Prostate gland (tissue), 2 donors: ENCODE measurements at regions not wholly inside any gene's neighbourhood (a gene's known extent, or its start where the extent isn't known, plus 50 kb on each side); places are given as distances from the start of the nearest gene placed in this dataset.
"Not testable (repeated sequence)": the region's sequence is repeated elsewhere in the genome, so short reads cannot be mapped to it uniquely, and the experiment has no call there.

Experiments
- DNase-seq: peaks from one replicate; pipeline ENCODE4 v3.0.0-alpha.2; 2019; ENCODE audit warnings: low spot score
- H3K27ac ChIP-seq, 2 donors: fragments of 200-600 bp; sonication (generic); 2 replicates each; pipeline ENCODE4 v1.5.1; 2017 to 2019
- H3K27me3 ChIP-seq: fragments of 200-600 bp; sonication (generic); replicated peaks from 2 replicates; pipeline ENCODE4 v1.5.1; 2019; ENCODE audit not compliant: insufficient read depth
- H3K36me3 ChIP-seq, 2 donors: fragments of 200-600 bp; sonication (generic); 1 replicate in 1 of 2; 2 replicates in 1 of 2; pipeline versions ENCODE4 v1.5.1 to v1.8.1; 2017 to 2019
- H3K4me1 ChIP-seq: fragments of 200-600 bp; sonication (generic); replicated peaks from 2 replicates; pipeline ENCODE4 v1.5.1; 2019
- H3K4me3 ChIP-seq, 2 donors: fragments of 200-600 bp; sonication (generic); 2 replicates each; pipeline ENCODE4 v1.5.1; 2017 to 2019
- H3K9me3 ChIP-seq: fragments of 200-600 bp; sonication (generic); 2 replicates; pipeline ENCODE4 v1.5.1; 2017
- CTCF ChIP-seq, 4 experiments: fragments of 200-600 bp in 2 of 4; fragments of 450-650 bp in 2 of 4; sonication (generic) in 2 of 4; IDR thresholded peaks; 1 replicate in 3 of 4; 2 replicates in 1 of 4; pipeline ENCODE4 v1.5.1; 2016 to 2019; ENCODE audit warnings: antibody characterized with exemption in 4 of 4, mild to moderate bottlenecking in 2 of 4, moderate library complexity in 2 of 4
- POLR2A ChIP-seq: fragments of 450-650 bp; IDR thresholded peaks from one replicate; pipeline ENCODE4 v1.6.1; 2016; ENCODE audit warnings: antibody characterized with exemption, mild to moderate bottlenecking
- POLR2AphosphoS5 ChIP-seq: sonication (generic); formaldehyde crosslinking; IDR thresholded peaks from one replicate; pipeline ENCODE4 v1.6.1; 2017; ENCODE audit warnings: antibody characterized with exemption
- WGBS: methylation state at CpG from one replicate; pipeline ENCODE4 v1.1.5; 2018; 5-methylcytosine and 5-hydroxymethylcytosine counted together
- intact Hi-C: fragments of 100-400 bp; cut with DNase I; formaldehyde crosslinking; loops from one replicate; pipeline ENCODE4 v1.14.2; 2022

GRCh38 chr12:46903058-46903457 is 77.3 kb upstream of the SLC38A4 start:
- H3K27me3 ChIP-seq = no peaks in the 10 kb centered on the region
- DNase-seq = no peak
- intact Hi-C loops = no loop called here
- H3K9me3 ChIP-seq = no peaks in the 10 kb centered on the region
- H3K4me1 ChIP-seq = no peaks in the 10 kb centered on the region
- H3K4me3 ChIP-seq = no peak overlapping the region
- no peaks in the 10 kb centered on the region for H3K36me3 ChIP-seq
- TF ChIP-seq CTCF (IDR thresholded peaks at IDR 0.05) (no peak), POLR2AphosphoS5 (no peak), POLR2A (no peak)
- no peak overlapping the region for H3K27ac ChIP-seq
- 97% methylated on average over 2 of the region's 2 CpGs for WGBS

- Histone ChIP-seq H3K4me3 (no peak overlapping the region), H3K4me1 (no peaks in the 10 kb centered on the region), H3K36me3 (no peaks in the 10 kb centered on the region), H3K27ac (no peak overlapping the region), H3K27me3 (no peaks in the 10 kb centered on the region), H3K9me3 (no peaks in the 10 kb centered on the region)
- WGBS = 84% methylated on average over 12 of the region's 12 CpGs
- TF ChIP-seq POLR2AphosphoS5 (no peak), POLR2A (no peak), CTCF (IDR thresholded peaks at IDR 0.05) (no peak)
- intact Hi-C loops = no loop called here
- DNase-seq = no peak
These were observed 78.8 kb upstream of the SLC38A4 start for GRCh38 chr12:46904406-46905238.

GRCh38 chr12:46905239-46905627 is 79.4 kb upstream of the SLC38A4 start:
- 48% methylated on average over 4 of the region's 4 CpGs for WGBS
- H3K4me3 ChIP-seq = not testable (repeated sequence)

GRCh38 chr12:46907791-46908190 is 82.0 kb upstream of the SLC38A4 start:
- DNase-seq = no peak
- no peak overlapping the region for H3K4me3 ChIP-seq
- no peaks in the 10 kb centered on the region for H3K4me1 ChIP-seq
- H3K36me3 ChIP-seq = no peaks in the 10 kb centered on the region
- no peak overlapping the region for H3K27ac ChIP-seq
- intact Hi-C loops = no loop called here
- no peaks in the 10 kb centered on the region for H3K27me3 ChIP-seq
- 88% methylated on average over 3 of the region's 3 CpGs for WGBS
- no peak for TF ChIP-seq POLR2AphosphoS5
- TF ChIP-seq CTCF (IDR thresholded peaks at IDR 0.05) = no peak
- no peak for TF ChIP-seq POLR2A
- no peaks in the 10 kb centered on the region for H3K9me3 ChIP-seq

More at GRCh38 chr12:46905239-46905627, 79.4 kb upstream of the SLC38A4 start:
- intact Hi-C loops, H3K4me1 ChIP-seq, H3K36me3 ChIP-seq, H3K9me3 ChIP-seq, H3K27me3 ChIP-seq, DNase-seq, H3K27ac ChIP-seq: not testable (repeated sequence)

- no peak for DNase-seq
- Histone ChIP-seq H3K4me1 (no peaks in the 10 kb centered on the region), H3K36me3 (no peaks in the 10 kb centered on the region), H3K9me3 (no peaks in the 10 kb centered on the region), H3K4me3 (no peak overlapping the region), H3K27ac (no peak overlapping the region), H3K27me3 (no peaks in the 10 kb centered on the region)
- 82% methylated on average over 2 of the region's 2 CpGs for whole genome bisulfite sequencing
- intact Hi-C loops = no loop called here
- no peak for TF ChIP-seq POLR2A
- no peak for TF ChIP-seq POLR2AphosphoS5
- TF ChIP-seq CTCF (IDR thresholded peaks at IDR 0.05) = no peak
These were observed 82.6 kb upstream of the SLC38A4 start for GRCh38 chr12:46908236-46908935.
